Gastrocnemius medialis (tissue), 4 donors: ENCODE measurements at regions not wholly inside any gene's neighbourhood (a gene's known extent, or its start where the extent isn't known, plus 50 kb on each side); places are given as distances from the start of the nearest gene placed in this dataset.

Experiments used
- CTCF ChIP-seq, 5 experiments: fragments of 450-650 bp in 3 of 5; fragments of 200-600 bp in 2 of 5; sonication (generic) in 2 of 5; IDR thresholded peaks in 4 of 5; conservative IDR thresholded peaks in 1 of 5; 1 replicate in 4 of 5; 2 replicates in 1 of 5; pipeline ENCODE4 v1.5.1; 2016 to 2019; ENCODE audit warnings: antibody characterized with exemption in 5 of 5, mild to moderate bottlenecking in 3 of 5, moderate library complexity in 3 of 5
- POLR2A ChIP-seq, 2 donors: fragments of 450-650 bp; IDR thresholded peaks; one replicate each; pipeline ENCODE4 v1.6.1; 2017; ENCODE audit warnings: antibody characterized with exemption in 2 of 2, mild to moderate bottlenecking in 2 of 2, moderate library complexity in 2 of 2

- TF ChIP-seq CTCF (IDR thresholded peaks at IDR 0.05 in 4 of 5, conservative IDR thresholded peaks at IDR 0.05 in 1 of 5): no peak
- TF ChIP-seq POLR2A (IDR thresholded peaks at IDR 0.05): no peak
Observed at GRCh38 chr2:104701411-104701911, 152.5 kb upstream of the POU3F3 start.
